ENCODE measurements at regions not wholly inside any gene's neighbourhood (a gene's known extent, or its start where the extent isn't known, plus 50 kb on each side); places are given as distances from the start of the nearest gene placed in this dataset.

- TF ChIP-seq CTCF (IDR thresholded peaks at IDR 0.05), result no peak
- DNase-seq (no peak), FAIRE-seq (no peak), ATAC-seq (no peak)
- H3K36me3 ChIP-seq, result no peaks in the 10 kb centered on the region
- WGBS, 2 donors, result 91 to 94% methylated on average over 5 of the region's 5 CpGs
- no peak overlapping the region for H3K27ac ChIP-seq
- H3K4me3 ChIP-seq, result no peak overlapping the region
- H3K27me3 ChIP-seq, result no peaks in the 10 kb centered on the region
- no peaks in the 10 kb centered on the region for H3K9me3 ChIP-seq
- no peaks in the 10 kb centered on the region for H3K4me1 ChIP-seq
- intact Hi-C loops (cut with DNase I), result no loop called here
Measured at GRCh38 chr5:138665261-138665660, 88.0 kb upstream of the CTNNA1 start.

DNA sequence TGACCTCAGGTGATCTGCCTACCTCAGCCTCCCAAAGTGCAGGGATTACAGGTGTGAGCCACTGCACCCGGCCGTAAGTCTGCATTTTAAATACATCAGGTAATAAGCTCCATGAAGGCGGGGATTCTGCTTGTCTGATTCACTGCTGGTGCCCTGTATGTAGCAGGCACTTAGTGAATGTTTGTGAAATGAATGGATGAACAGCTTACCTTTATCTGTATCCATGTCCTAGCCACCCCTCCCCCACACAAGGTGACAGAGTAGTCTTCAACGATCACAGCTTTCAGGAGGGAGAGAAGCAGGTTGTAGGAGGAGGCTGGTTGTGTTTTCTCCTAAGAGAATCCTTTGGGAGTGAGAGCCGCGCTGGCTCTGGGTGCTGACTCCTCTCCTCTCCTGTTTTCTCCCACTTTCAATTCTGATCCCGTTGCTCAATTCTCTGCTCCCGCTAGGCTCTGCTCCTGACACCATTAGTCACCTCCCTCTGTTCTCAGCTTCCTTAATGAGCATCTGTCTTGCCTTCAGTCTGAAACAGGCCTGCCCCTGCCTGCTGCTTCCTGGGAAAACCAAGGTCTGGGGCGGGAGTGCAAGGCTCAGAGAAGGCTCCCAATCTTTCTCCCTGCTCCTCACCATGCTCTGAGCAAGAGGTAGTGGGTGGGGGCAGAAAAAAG lies 88.8 kb upstream of the CTNNA1 start:
- no peak overlapping the region for H3K4me3 ChIP-seq
- WGBS, 2 donors, result 77 to 82% methylated on average over 9 of the region's 9 CpGs
- DNase-seq, result no peak
- no peaks in the 10 kb centered on the region for H3K9me3 ChIP-seq
- no peak overlapping the region for H3K27ac ChIP-seq
- no peak for FAIRE-seq
- H3K27me3 ChIP-seq, result no peaks in the 10 kb centered on the region
- no peak for TF ChIP-seq CTCF (IDR thresholded peaks at IDR 0.05)
- peak in 2 of 4 donors; percentile 32 to 63 for ATAC-seq
- no peaks in the 10 kb centered on the region for H3K36me3 ChIP-seq
- intact Hi-C loops (cut with DNase I), result no loop called here
- H3K4me1 ChIP-seq, result no peaks in the 10 kb centered on the region

DNA sequence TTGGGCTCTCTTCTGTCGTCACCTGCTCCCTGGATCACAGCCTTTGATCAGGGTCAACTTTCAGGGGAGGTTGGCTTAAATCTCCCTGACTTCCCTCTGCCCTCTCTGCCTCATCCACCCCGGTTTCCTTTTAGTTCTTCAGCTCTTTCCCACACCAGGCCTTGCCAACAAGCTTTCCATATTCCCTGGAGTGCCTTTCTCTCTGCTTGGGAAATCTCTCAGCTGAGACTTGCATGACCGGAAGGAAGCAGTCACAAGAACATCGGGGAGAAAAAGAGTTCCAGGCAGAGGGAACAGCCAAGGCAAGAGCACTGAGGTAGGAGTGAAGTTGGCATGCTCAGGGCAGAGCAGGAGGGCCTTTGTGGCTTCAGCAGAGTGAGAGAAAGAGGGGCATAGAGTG lies 88.4 kb upstream of the HSPA9 start:
- H3K4me3 ChIP-seq, result no peak overlapping the region
- no peak overlapping the region for H3K27ac ChIP-seq
- H3K4me1 ChIP-seq, result no peaks in the 10 kb centered on the region
- DNase-seq (no peak), FAIRE-seq (no peak), ATAC-seq (no peak)
- no peaks in the 10 kb centered on the region for H3K27me3 ChIP-seq
- no peaks in the 10 kb centered on the region for H3K36me3 ChIP-seq
- intact Hi-C loops (cut with DNase I), result no loop called here
- no peak for TF ChIP-seq CTCF (IDR thresholded peaks at IDR 0.05)
- WGBS, 2 donors, result 75 to 79% methylated on average over 4 of the region's 4 CpGs
- no peaks in the 10 kb centered on the region for H3K9me3 ChIP-seq

DNA sequence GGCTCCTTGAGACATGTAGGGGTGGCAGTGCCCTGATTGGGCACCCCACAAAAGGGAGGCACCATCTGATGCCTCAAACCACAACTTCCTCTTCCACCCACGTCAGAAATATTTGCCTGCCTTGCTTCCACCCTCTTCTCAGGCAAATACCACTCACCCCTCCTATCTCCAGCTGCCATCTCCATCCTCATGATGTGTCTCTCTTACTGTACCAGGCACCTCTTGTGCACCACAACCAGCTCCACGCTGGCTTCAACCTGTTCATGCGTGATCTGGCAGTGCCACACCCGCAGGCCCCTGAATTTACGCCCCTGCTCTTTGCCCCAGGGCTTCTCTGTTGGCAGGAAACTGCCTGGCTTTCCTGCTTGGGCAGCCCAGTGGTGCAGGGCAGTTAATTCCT lies 87.8 kb upstream of the HSPA9 start:
- WGBS, 2 donors, result 82 to 87% methylated on average over 5 of the region's 5 CpGs
- DNase-seq (no peak), FAIRE-seq (no peak), ATAC-seq (peak in 1 of 4 donors; percentile 30)
- no peak for TF ChIP-seq CTCF (IDR thresholded peaks at IDR 0.05)
- intact Hi-C loops (cut with DNase I), result no loop called here
- no peaks in the 10 kb centered on the region for H3K27me3 ChIP-seq
- H3K27ac ChIP-seq, result no peak overlapping the region
- no peaks in the 10 kb centered on the region for H3K4me1 ChIP-seq
- H3K36me3 ChIP-seq, result no peaks in the 10 kb centered on the region
- H3K4me3 ChIP-seq, result no peak overlapping the region
- H3K9me3 ChIP-seq, result no peaks in the 10 kb centered on the region

- no peak for FAIRE-seq
- no peaks in the 10 kb centered on the region for H3K27me3 ChIP-seq
- H3K4me1 ChIP-seq, result no peaks in the 10 kb centered on the region
- no peak for ATAC-seq
- H3K9me3 ChIP-seq, result no peaks in the 10 kb centered on the region
- no peaks in the 10 kb centered on the region for H3K36me3 ChIP-seq
- WGBS, 2 donors, result 82 to 83% methylated on average over 6 of the region's 6 CpGs
- intact Hi-C loops (cut with DNase I), result no loop called here
- DNase-seq, result no peak
- TF ChIP-seq CTCF (IDR thresholded peaks at IDR 0.05), result no peak
- no peak overlapping the region for H3K4me3 ChIP-seq
- no peak overlapping the region for H3K27ac ChIP-seq
Measured at GRCh38 chr5:138662599-138662998, 87.4 kb upstream of the HSPA9 start.

Data from pancreas (tissue), 10 donors.